Keratinocyte (primary cell): ENCODE measurements at regions not wholly inside any gene's neighbourhood (a gene's known extent, or its start where the extent isn't known, plus 50 kb on each side); places are given as distances from the start of the nearest gene placed in this dataset.

Experiments used
- DNase-seq: peaks from one replicate; pipeline ENCODE4 v3.0.0-alpha.2; 2011; ENCODE audit warnings: low read depth, missing footprints, low spot score
- FAIRE-seq: peaks from 2 replicates; lab custom pipeline; 2011; peaks lifted over from hg19 to GRCh38; lab: Jason Lieb, UNC
- H2AFZ ChIP-seq: 2 replicates; pipeline ENCODE4 v1.6.0; 2012; ENCODE audit warnings: low read length, control low read depth, inconsistent platforms; ENCODE audit not compliant: control insufficient read depth
- H3K27ac ChIP-seq: 2 replicates; pipeline ENCODE4 v1.5.1; 2011; ENCODE audit warnings: low read length; ENCODE audit not compliant: control insufficient read depth, insufficient read depth
- H3K27me3 ChIP-seq: 3 replicates; pipeline ENCODE4 v1.6.0; 2011; ENCODE audit warnings: low read length; ENCODE audit not compliant: control insufficient read depth, insufficient read depth; ENCODE audit errors: extremely low read depth
- H3K36me3 ChIP-seq, 2 experiments: 2 replicates in 1 of 2; 3 replicates in 1 of 2; pipeline ENCODE4 v1.5.1; 2011; ENCODE audit warnings: low read length in 2 of 2, mild to moderate bottlenecking in 1 of 2; ENCODE audit not compliant: control insufficient read depth in 2 of 2, insufficient read depth in 2 of 2; ENCODE audit errors: extremely low read depth in 1 of 2
- H3K4me1 ChIP-seq: 3 replicates; pipeline ENCODE4 v1.5.1; 2011; ENCODE audit warnings: low read length; ENCODE audit not compliant: control insufficient read depth, insufficient read depth; ENCODE audit errors: extremely low read depth
- H3K4me2 ChIP-seq: 3 replicates; pipeline ENCODE4 v1.6.0; 2011; ENCODE audit warnings: low read depth, low read length; ENCODE audit not compliant: control insufficient read depth, insufficient read depth; ENCODE audit errors: extremely low read depth
- H3K4me3 ChIP-seq, 3 experiments: fragments of 200-600 bp in 1 of 3; sonication (generic) in 1 of 3; 2 replicates in 2 of 3; 3 replicates in 1 of 3; pipeline ENCODE4 v1.5.1; 2011 to 2016; ENCODE audit warnings: low read length in 3 of 3, mild to moderate bottlenecking in 3 of 3, control low read depth in 2 of 3, inconsistent platforms in 1 of 3, low read depth in 1 of 3, mixed read lengths in 1 of 3, mixed run types in 1 of 3, moderate library complexity in 1 of 3; ENCODE audit not compliant: control insufficient read depth in 2 of 3, insufficient read depth in 2 of 3; ENCODE audit errors: extremely low read depth in 1 of 3
- H3K79me2 ChIP-seq: 2 replicates; pipeline ENCODE4 v1.6.0; 2012; ENCODE audit warnings: low read length; ENCODE audit not compliant: control insufficient read depth, insufficient read depth
- H3K9ac ChIP-seq: 3 replicates; pipeline ENCODE4 v1.6.0; 2011; ENCODE audit warnings: low read length; ENCODE audit not compliant: control insufficient read depth, insufficient read depth; ENCODE audit errors: extremely low read depth
- H3K9me1 ChIP-seq: 3 replicates; pipeline ENCODE4 v1.6.0; 2011; ENCODE audit warnings: low read length; ENCODE audit not compliant: control insufficient read depth, insufficient read depth; ENCODE audit errors: extremely low read depth
- H3K9me3 ChIP-seq: 2 replicates; pipeline ENCODE4 v1.5.1; 2012; ENCODE audit warnings: low read depth, low read length; ENCODE audit not compliant: control insufficient read depth
- H4K20me1 ChIP-seq: 3 replicates; pipeline ENCODE4 v1.6.0; 2011; ENCODE audit warnings: low read length; ENCODE audit not compliant: control insufficient read depth, insufficient read depth; ENCODE audit errors: extremely low read depth
- EZH2 ChIP-seq: IDR thresholded peaks from one replicate; pipeline ENCODE4 v1.6.1; 2012; ENCODE audit warnings: inconsistent platforms, mild to moderate bottlenecking, low read length, moderate library complexity
- dilution Hi-C: fragments of 300-500 bp; cut with MboI; formaldehyde crosslinking; loops from one replicate; pipeline ENCODE4 v1.7.0; 2020; ENCODE audit warnings: low sequenced_read_pairs; ENCODE audit not compliant: extremely low pct_ligation_motif_present
- TF ChIP-seq, protein P1 (sequence below), 3 experiments: IDR thresholded peaks in 1 of 3; conservative IDR thresholded peaks in 1 of 3; optimal IDR thresholded peaks in 1 of 3; 2 replicates in 2 of 3; 3 replicates in 1 of 3; pipeline versions ENCODE3 to v1.5.1; 2011; ENCODE audit warnings: low read length in 3 of 3, mild to moderate bottlenecking in 3 of 3, moderate library complexity in 2 of 3, control low read depth in 1 of 3, inconsistent platforms in 1 of 3; ENCODE audit not compliant: insufficient read depth in 2 of 3; ENCODE audit errors: extremely low read depth in 1 of 3

DNA sequence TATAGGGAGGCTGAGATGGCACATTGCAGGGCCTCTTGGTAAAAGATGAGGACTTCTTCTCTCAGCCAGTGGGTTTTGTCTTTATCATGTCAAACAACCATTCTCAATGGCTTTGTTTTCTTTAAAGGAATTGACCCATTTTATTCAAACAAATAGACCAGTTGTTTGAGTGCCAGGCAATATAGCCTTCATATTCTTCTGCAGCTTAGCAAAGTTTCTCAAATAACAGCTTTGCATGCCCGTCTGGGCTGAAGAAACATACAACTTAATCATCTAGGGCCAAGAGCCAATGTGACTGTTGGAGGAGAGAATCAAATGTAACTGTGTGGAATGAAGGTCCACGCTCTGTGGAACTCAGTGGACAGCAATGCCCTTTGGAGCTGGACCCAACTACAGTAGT is 57.4 kb upstream of the ADRA1B start:
- H3K9me1 ChIP-seq: no peaks in the 10 kb centered on the region
- H2AFZ ChIP-seq: no peak overlapping the region
- TF ChIP-seq, protein P1, sequence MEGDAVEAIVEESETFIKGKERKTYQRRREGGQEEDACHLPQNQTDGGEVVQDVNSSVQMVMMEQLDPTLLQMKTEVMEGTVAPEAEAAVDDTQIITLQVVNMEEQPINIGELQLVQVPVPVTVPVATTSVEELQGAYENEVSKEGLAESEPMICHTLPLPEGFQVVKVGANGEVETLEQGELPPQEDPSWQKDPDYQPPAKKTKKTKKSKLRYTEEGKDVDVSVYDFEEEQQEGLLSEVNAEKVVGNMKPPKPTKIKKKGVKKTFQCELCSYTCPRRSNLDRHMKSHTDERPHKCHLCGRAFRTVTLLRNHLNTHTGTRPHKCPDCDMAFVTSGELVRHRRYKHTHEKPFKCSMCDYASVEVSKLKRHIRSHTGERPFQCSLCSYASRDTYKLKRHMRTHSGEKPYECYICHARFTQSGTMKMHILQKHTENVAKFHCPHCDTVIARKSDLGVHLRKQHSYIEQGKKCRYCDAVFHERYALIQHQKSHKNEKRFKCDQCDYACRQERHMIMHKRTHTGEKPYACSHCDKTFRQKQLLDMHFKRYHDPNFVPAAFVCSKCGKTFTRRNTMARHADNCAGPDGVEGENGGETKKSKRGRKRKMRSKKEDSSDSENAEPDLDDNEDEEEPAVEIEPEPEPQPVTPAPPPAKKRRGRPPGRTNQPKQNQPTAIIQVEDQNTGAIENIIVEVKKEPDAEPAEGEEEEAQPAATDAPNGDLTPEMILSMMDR (optimal IDR thresholded peaks at IDR 0.05 in 1 of 3, IDR thresholded peaks at IDR 0.05 in 1 of 3, conservative IDR thresholded peaks at IDR 0.05 in 1 of 3; ENCODE audit: extremely low read depth in 1 of 3, insufficient read depth in 2 of 3, low read length in 3 of 3): no peak
- no peak for TF ChIP-seq EZH2
- H3K36me3 ChIP-seq: no peaks in the 10 kb centered on the region
- FAIRE-seq (no peak), DNase-seq (no peak)
- H3K4me3 ChIP-seq: no peak overlapping the region
- H3K27me3 ChIP-seq: no peaks in the 10 kb centered on the region
- dilution Hi-C loops: no loop called here
- H3K27ac ChIP-seq: no peak overlapping the region
- H3K79me2 ChIP-seq: no peaks in the 10 kb centered on the region
- no peak overlapping the region for H3K9ac ChIP-seq
- no peaks in the 10 kb centered on the region for H3K4me1 ChIP-seq
- no peaks in the 10 kb centered on the region for H4K20me1 ChIP-seq
- no peaks in the 10 kb centered on the region for H3K9me3 ChIP-seq
- H3K4me2 ChIP-seq: no peak overlapping the region

DNA sequence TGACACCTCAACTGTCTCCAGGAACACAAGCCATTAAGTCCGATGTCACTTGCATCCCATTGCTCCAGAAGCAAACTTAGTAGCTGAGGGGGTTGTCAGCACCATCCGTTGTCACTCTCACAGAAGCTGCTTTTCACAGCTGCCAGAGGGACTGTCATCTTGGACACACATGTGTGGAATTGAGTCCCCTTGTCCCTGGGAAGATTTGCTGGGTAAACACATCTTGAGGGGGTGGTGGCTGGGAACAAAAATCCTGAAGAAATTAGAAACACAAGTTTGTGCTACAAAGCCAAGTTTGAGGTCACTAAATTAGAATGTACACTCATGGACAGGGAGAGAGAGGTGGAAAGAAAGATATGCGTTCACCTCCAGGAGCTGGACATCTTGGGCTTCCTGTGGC is 55.2 kb upstream of the ADRA1B start:
- H3K4me3 ChIP-seq: no peak overlapping the region
- TF ChIP-seq, protein P1 (optimal IDR thresholded peaks at IDR 0.05 in 1 of 3, IDR thresholded peaks at IDR 0.05 in 1 of 3, conservative IDR thresholded peaks at IDR 0.05 in 1 of 3; ENCODE audit: extremely low read depth in 1 of 3, insufficient read depth in 2 of 3, low read length in 3 of 3): no peak
- no peak for TF ChIP-seq EZH2
- H3K9me3 ChIP-seq: no peaks in the 10 kb centered on the region
- no peak for DNase-seq
- no peak for FAIRE-seq
- no peak overlapping the region for H3K9ac ChIP-seq
- H3K36me3 ChIP-seq: no peaks in the 10 kb centered on the region
- no peak overlapping the region for H3K4me2 ChIP-seq
- no peaks in the 10 kb centered on the region for H3K79me2 ChIP-seq
- H3K4me1 ChIP-seq: no peaks in the 10 kb centered on the region
- H3K27ac ChIP-seq: no peak overlapping the region
- no peak overlapping the region for H2AFZ ChIP-seq
- H4K20me1 ChIP-seq: no peaks in the 10 kb centered on the region
- dilution Hi-C loops: no loop called here
- no peaks in the 10 kb centered on the region for H3K9me1 ChIP-seq
- H3K27me3 ChIP-seq: no peaks in the 10 kb centered on the region
